Natural killer cell treated with Interleukin-12 subunit alpha and Interleukin-12 subunit beta and Interleukin-15 and Interleukin-18, amount 100 ng/mL, for 72 hours (primary cell): ENCODE measurements at regions not wholly inside any gene's neighbourhood (a gene's known extent, or its start where the extent isn't known, plus 50 kb on each side); places are given as distances from the start of the nearest gene placed in this dataset.
A peak's percentile ranks its signal among the peaks of the same experiment; 100 is the strongest.

Source experiments
- ATAC-seq, 2 donors: fragments of 150-1000 bp; cut with Tn5 transposase in 1 of 2; sonication (Bioruptor Pico), chemical (Tn5 transposase) in 1 of 2; 2 replicates each; pipeline ENCODE4 v1.10.0; 2021
- DNase-seq: peaks from one replicate; pipeline ENCODE4 v3.0.0; 2022; ENCODE audit warnings: low spot score
- H3K27ac Mint-ChIP-seq, 2 donors: 1 replicate in 1 of 2; 2 replicates in 1 of 2; pipeline ENCODE4 v1.8.0; 2022; ENCODE audit warnings: mixed read lengths in 2 of 2, mild to moderate bottlenecking in 1 of 2, moderate library complexity in 1 of 2
- H3K27me3 Mint-ChIP-seq, 2 donors: 1 replicate in 1 of 2; 2 replicates in 1 of 2; pipeline ENCODE4 v1.8.0; 2022; ENCODE audit warnings: mixed read lengths in 2 of 2
- H3K36me3 Mint-ChIP-seq: one replicate; pipeline ENCODE4 v1.8.0; 2022; ENCODE audit warnings: mixed read lengths
- H3K4me1 Mint-ChIP-seq, 2 donors: 1 replicate in 1 of 2; 2 replicates in 1 of 2; pipeline ENCODE4 v1.8.0; 2022; ENCODE audit warnings: low read depth in 2 of 2, mixed read lengths in 2 of 2, mild to moderate bottlenecking in 1 of 2
- H3K4me3 Mint-ChIP-seq: one replicate; pipeline ENCODE4 v1.8.0; 2022; ENCODE audit warnings: mixed read lengths
- H3K9me3 Mint-ChIP-seq: 2 replicates; pipeline ENCODE4 v1.8.0; 2022; ENCODE audit warnings: mixed read lengths

- no peak for ATAC-seq
- H3K4me1 Mint-ChIP-seq, result no peaks in the 10 kb centered on the region
- H3K27me3 Mint-ChIP-seq, result peaks cover 26 to 50% of the 10 kb centered on the region in 2 donors
- H3K27ac Mint-ChIP-seq, result no peak overlapping the region
- DNase-seq, result no peak
- H3K36me3 Mint-ChIP-seq, result no peaks in the 10 kb centered on the region
- no peaks in the 10 kb centered on the region for H3K9me3 Mint-ChIP-seq
- H3K4me3 Mint-ChIP-seq, result no peak overlapping the region
Observed at GRCh38 chr3:194979173-194979572, 291.8 kb downstream of the XXYLT1 start.

- H3K9me3 Mint-ChIP-seq, result no peaks in the 10 kb centered on the region
- no peak for DNase-seq
- H3K27me3 Mint-ChIP-seq, result peaks cover 29 to 30% of the 10 kb centered on the region in 2 donors
- H3K36me3 Mint-ChIP-seq, result no peaks in the 10 kb centered on the region
- H3K27ac Mint-ChIP-seq, result no peak overlapping the region
- peaks cover 0 to 3% of the 10 kb centered on the region in 2 donors for H3K4me1 Mint-ChIP-seq
- no peak for ATAC-seq
- no peak overlapping the region for H3K4me3 Mint-ChIP-seq
Observed at GRCh38 chr3:194982472-194982871, 288.5 kb downstream of the XXYLT1 start.

GRCh38 chr3:194983121-194983520, 287.8 kb downstream of the XXYLT1 start:
- Mint-ChIP-seq H3K27me3 (peaks cover 23 to 27% of the 10 kb centered on the region in 2 donors), H3K36me3 (no peaks in the 10 kb centered on the region), H3K27ac (no peak overlapping the region), H3K9me3 (no peaks in the 10 kb centered on the region), H3K4me3 (no peak overlapping the region), H3K4me1 (peaks cover 0 to 3% of the 10 kb centered on the region in 2 donors)
- DNase-seq (no peak), ATAC-seq (no peak)

- Mint-ChIP-seq H3K4me1 (peaks cover 0 to 3% of the 10 kb centered on the region in 2 donors), H3K27ac (no peak overlapping the region), H3K4me3 (no peak overlapping the region), H3K27me3 (peaks cover 18 to 25% of the 10 kb centered on the region in 2 donors), H3K9me3 (no peaks in the 10 kb centered on the region), H3K36me3 (no peaks in the 10 kb centered on the region)
- ATAC-seq (no peak), DNase-seq (no peak)
Observed at GRCh38 chr3:194983620-194984019, 287.3 kb downstream of the XXYLT1 start.

GRCh38 chr3:194984066-194984465, 286.9 kb downstream of the XXYLT1 start:
- Mint-ChIP-seq H3K36me3 (no peaks in the 10 kb centered on the region), H3K27me3 (peaks cover 14 to 25% of the 10 kb centered on the region in 2 donors), H3K4me3 (no peak overlapping the region), H3K9me3 (no peaks in the 10 kb centered on the region), H3K27ac (no peak overlapping the region), H3K4me1 (peaks cover 0 to 4% of the 10 kb centered on the region in 2 donors)
- ATAC-seq (no peak), DNase-seq (no peak)

GRCh38 chr3:194984622-194985021, 286.3 kb downstream of the XXYLT1 start:
- Mint-ChIP-seq H3K27me3 (peaks cover 8 to 20% of the 10 kb centered on the region in 2 donors), H3K36me3 (no peaks in the 10 kb centered on the region), H3K4me1 (peaks cover 0 to 8% of the 10 kb centered on the region in 2 donors), H3K27ac (no peak overlapping the region), H3K9me3 (no peaks in the 10 kb centered on the region), H3K4me3 (no peak overlapping the region)
- DNase-seq (no peak), ATAC-seq (no peak)

- Mint-ChIP-seq H3K27me3 (peaks cover 3 to 16% of the 10 kb centered on the region in 2 donors), H3K36me3 (no peaks in the 10 kb centered on the region), H3K4me1 (peaks cover 0 to 8% of the 10 kb centered on the region in 2 donors), H3K27ac (peak overlapping the region in 1 of 2 donors; percentile 60), H3K4me3 (no peak overlapping the region), H3K9me3 (no peaks in the 10 kb centered on the region)
- ATAC-seq (peak in 1 of 2 donors; percentile 37), DNase-seq (no peak)
Observed at GRCh38 chr3:194985031-194985578, 285.9 kb downstream of the XXYLT1 start.

- Mint-ChIP-seq H3K4me1 (peaks cover 0 to 8% of the 10 kb centered on the region in 2 donors), H3K27me3 (peaks cover 0 to 18% of the 10 kb centered on the region in 2 donors), H3K4me3 (no peak overlapping the region), H3K36me3 (no peaks in the 10 kb centered on the region), H3K27ac (no peak overlapping the region), H3K9me3 (no peaks in the 10 kb centered on the region)
- ATAC-seq (peak; percentile 34 to 56), DNase-seq (no peak)
Observed at GRCh38 chr3:194986208-194987043, 284.5 kb downstream of the XXYLT1 start.

- DNase-seq (no peak), ATAC-seq (no peak)
- H3K4me3 Mint-ChIP-seq, result no peak overlapping the region
- no peaks in the 10 kb centered on the region for H3K9me3 Mint-ChIP-seq
- peaks cover 0 to 8% of the 10 kb centered on the region in 2 donors for H3K4me1 Mint-ChIP-seq
- H3K27me3 Mint-ChIP-seq, result peaks cover 0 to 12% of the 10 kb centered on the region in 2 donors
- no peak overlapping the region for H3K27ac Mint-ChIP-seq
- H3K36me3 Mint-ChIP-seq, result no peaks in the 10 kb centered on the region
Observed at GRCh38 chr3:194987571-194988494, 283.1 kb downstream of the XXYLT1 start.

GRCh38 chr3:194988495-194989165, 282.3 kb downstream of the XXYLT1 start:
- Mint-ChIP-seq H3K9me3 (no peaks in the 10 kb centered on the region), H3K27ac (no peak overlapping the region), H3K36me3 (no peaks in the 10 kb centered on the region), H3K4me1 (peaks cover 0 to 8% of the 10 kb centered on the region in 2 donors), H3K27me3 (peaks cover 0 to 8% of the 10 kb centered on the region in 2 donors), H3K4me3 (no peak overlapping the region)
- ATAC-seq (no peak), DNase-seq (no peak)

- ATAC-seq (peak in 1 of 2 donors; percentile 48), DNase-seq (no peak)
- no peak overlapping the region for H3K4me3 Mint-ChIP-seq
- peaks cover 0 to 8% of the 10 kb centered on the region in 2 donors for H3K4me1 Mint-ChIP-seq
- H3K27me3 Mint-ChIP-seq, result peaks cover 0 to 4% of the 10 kb centered on the region in 2 donors
- H3K9me3 Mint-ChIP-seq, result no peaks in the 10 kb centered on the region
- H3K27ac Mint-ChIP-seq, result no peak overlapping the region
- no peaks in the 10 kb centered on the region for H3K36me3 Mint-ChIP-seq
Observed at GRCh38 chr3:194989241-194989640, 281.7 kb downstream of the XXYLT1 start.

- Mint-ChIP-seq H3K4me3 (no peak overlapping the region), H3K27ac (no peak overlapping the region), H3K36me3 (no peaks in the 10 kb centered on the region), H3K9me3 (no peaks in the 10 kb centered on the region), H3K4me1 (peaks cover 0 to 6% of the 10 kb centered on the region in 2 donors), H3K27me3 (peaks cover 0 to 2% of the 10 kb centered on the region in 2 donors)
- DNase-seq (no peak), ATAC-seq (no peak)
Observed at GRCh38 chr3:194990454-194991337, 280.3 kb downstream of the XXYLT1 start.
